ENCODE measurements at regions not wholly inside any gene's neighbourhood (a gene's known extent, or its start where the extent isn't known, plus 50 kb on each side); places are given as distances from the start of the nearest gene placed in this dataset.

GRCh38 chr13:112324116-112324515 lies 52.0 kb upstream of the SPACA7 start:
- Histone ChIP-seq H3K4me3 (ENCODE audit: low read length) (no peak overlapping the region), H3K36me3 (ENCODE audit: insufficient read depth, low read length) (no peaks in the 10 kb centered on the region), H3K27ac (ENCODE audit: low read depth in 1 of 2, low read length in 2 of 2) (no peak overlapping the region), H3K9me3 (ENCODE audit: control insufficient read depth in 1 of 2, insufficient read depth in 1 of 2, low read length in 2 of 2) (peaks cover 0 to 17% of the 10 kb centered on the region in 2 experiments), H3K4me1 (ENCODE audit: insufficient read depth, low read length) (no peaks in the 10 kb centered on the region), H3K27me3 (ENCODE audit: control insufficient read depth in 1 of 2, insufficient read depth in 2 of 2, low read length in 2 of 2) (no peaks in the 10 kb centered on the region)
- Mint-ChIP-seq H3K36me3 (ENCODE audit: low read depth) (no peaks in the 10 kb centered on the region), H3K4me3 (no peak overlapping the region), H3K27ac (no peak overlapping the region), H3K27me3 (peaks cover 33% of the 10 kb centered on the region), H3K4me1 (ENCODE audit: low read depth) (no peaks in the 10 kb centered on the region), H3K9me3 (no peaks in the 10 kb centered on the region)
- TF ChIP-seq, protein P1, sequence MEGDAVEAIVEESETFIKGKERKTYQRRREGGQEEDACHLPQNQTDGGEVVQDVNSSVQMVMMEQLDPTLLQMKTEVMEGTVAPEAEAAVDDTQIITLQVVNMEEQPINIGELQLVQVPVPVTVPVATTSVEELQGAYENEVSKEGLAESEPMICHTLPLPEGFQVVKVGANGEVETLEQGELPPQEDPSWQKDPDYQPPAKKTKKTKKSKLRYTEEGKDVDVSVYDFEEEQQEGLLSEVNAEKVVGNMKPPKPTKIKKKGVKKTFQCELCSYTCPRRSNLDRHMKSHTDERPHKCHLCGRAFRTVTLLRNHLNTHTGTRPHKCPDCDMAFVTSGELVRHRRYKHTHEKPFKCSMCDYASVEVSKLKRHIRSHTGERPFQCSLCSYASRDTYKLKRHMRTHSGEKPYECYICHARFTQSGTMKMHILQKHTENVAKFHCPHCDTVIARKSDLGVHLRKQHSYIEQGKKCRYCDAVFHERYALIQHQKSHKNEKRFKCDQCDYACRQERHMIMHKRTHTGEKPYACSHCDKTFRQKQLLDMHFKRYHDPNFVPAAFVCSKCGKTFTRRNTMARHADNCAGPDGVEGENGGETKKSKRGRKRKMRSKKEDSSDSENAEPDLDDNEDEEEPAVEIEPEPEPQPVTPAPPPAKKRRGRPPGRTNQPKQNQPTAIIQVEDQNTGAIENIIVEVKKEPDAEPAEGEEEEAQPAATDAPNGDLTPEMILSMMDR (IDR thresholded peaks at IDR 0.05): no peak
- intact Hi-C loops (cut with DNase I, micrococcal nuclease): no loop called here
- ATAC-seq (ENCODE audit: poor library complexity) (no peak), DNase-seq (no peak)
- ChIA-PET POLR2A (no interaction called here), CTCF (no interaction called here)

DNA sequence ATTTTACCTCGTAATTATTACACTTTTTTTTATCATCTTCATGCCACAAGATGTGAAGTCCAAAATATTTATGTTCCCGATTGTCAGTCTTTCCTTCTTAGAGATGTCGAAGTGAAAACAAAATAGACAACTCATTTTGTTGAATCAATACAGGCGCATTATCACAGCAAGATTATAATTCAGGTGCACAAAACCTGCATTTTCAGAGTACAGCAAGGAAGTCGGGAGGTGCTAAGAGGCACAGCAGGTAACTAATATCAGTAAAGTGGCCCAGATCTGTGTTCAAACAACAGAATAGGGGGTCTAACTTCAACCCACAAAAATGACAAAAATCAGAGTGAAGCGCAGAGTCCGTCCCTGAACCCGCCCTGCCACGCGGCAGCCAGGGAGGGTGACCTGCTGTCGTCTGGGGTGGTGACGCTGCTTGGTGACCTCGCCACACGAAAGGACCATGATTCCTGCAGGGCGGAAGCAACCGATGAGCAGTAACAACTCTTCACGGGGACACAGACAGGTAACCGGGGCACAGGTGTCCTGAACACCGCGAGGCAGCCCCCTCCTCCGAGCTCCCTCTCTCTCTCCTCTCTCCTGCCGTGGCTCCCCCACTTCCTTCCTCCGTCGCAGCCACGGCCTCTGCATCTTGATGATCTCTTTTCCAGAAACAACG lies 50.9 kb upstream of the SPACA7 start:
- ChIA-PET POLR2A (no interaction called here), CTCF (no interaction called here)
- Mint-ChIP-seq H3K36me3 (ENCODE audit: low read depth) (no peaks in the 10 kb centered on the region), H3K27me3 (peaks cover 41% of the 10 kb centered on the region), H3K4me3 (no peak overlapping the region), H3K4me1 (ENCODE audit: low read depth) (no peaks in the 10 kb centered on the region), H3K27ac (no peak overlapping the region), H3K9me3 (no peaks in the 10 kb centered on the region)
- TF ChIP-seq, protein P1 (IDR thresholded peaks at IDR 0.05): no peak
- Histone ChIP-seq H3K27ac (ENCODE audit: low read depth in 1 of 2, low read length in 2 of 2) (no peak overlapping the region), H3K36me3 (ENCODE audit: insufficient read depth, low read length) (no peaks in the 10 kb centered on the region), H3K9me3 (ENCODE audit: control insufficient read depth in 1 of 2, insufficient read depth in 1 of 2, low read length in 2 of 2) (peaks cover 0 to 22% of the 10 kb centered on the region in 2 experiments), H3K4me3 (ENCODE audit: low read length) (no peak overlapping the region), H3K4me1 (ENCODE audit: insufficient read depth, low read length) (no peaks in the 10 kb centered on the region), H3K27me3 (ENCODE audit: control insufficient read depth in 1 of 2, insufficient read depth in 2 of 2, low read length in 2 of 2) (peaks cover 0 to 3% of the 10 kb centered on the region in 2 experiments)
- intact Hi-C loops (cut with DNase I, micrococcal nuclease): no loop called here
- DNase-seq (no peak), ATAC-seq (ENCODE audit: poor library complexity) (no peak)

- Histone ChIP-seq H3K27ac (ENCODE audit: low read depth in 1 of 2, low read length in 2 of 2) (no peak overlapping the region), H3K4me3 (ENCODE audit: low read length) (no peak overlapping the region), H3K4me1 (ENCODE audit: insufficient read depth, low read length) (no peaks in the 10 kb centered on the region), H3K9me3 (ENCODE audit: control insufficient read depth in 1 of 2, insufficient read depth in 1 of 2, low read length in 2 of 2) (peaks cover 0 to 22% of the 10 kb centered on the region in 2 experiments), H3K27me3 (ENCODE audit: control insufficient read depth in 1 of 2, insufficient read depth in 2 of 2, low read length in 2 of 2) (peaks cover 0 to 3% of the 10 kb centered on the region in 2 experiments), H3K36me3 (ENCODE audit: insufficient read depth, low read length) (no peaks in the 10 kb centered on the region)
- no peaks in the 10 kb centered on the region for H3K9me3 Mint-ChIP-seq
- no peak overlapping the region for H3K27ac Mint-ChIP-seq
- POLR2A ChIA-PET: no interaction called here
- intact Hi-C loops (cut with DNase I, micrococcal nuclease): no loop called here
- H3K4me1 Mint-ChIP-seq (ENCODE audit: low read depth): no peaks in the 10 kb centered on the region
- no peak overlapping the region for H3K4me3 Mint-ChIP-seq
- ATAC-seq (ENCODE audit: poor library complexity) (no peak), DNase-seq (no peak)
- CTCF ChIA-PET: no interaction called here
- TF ChIP-seq, protein P1 (IDR thresholded peaks at IDR 0.05): no peak
- H3K27me3 Mint-ChIP-seq: peaks cover 45% of the 10 kb centered on the region
- no peaks in the 10 kb centered on the region for H3K36me3 Mint-ChIP-seq (ENCODE audit: low read depth)
These were observed 50.1 kb upstream of the SPACA7 start for GRCh38 chr13:112325920-112326645.

Data from CD4-positive, alpha-beta T cell (primary cell).